HG02852 (cell line): ENCODE measurements at regions not wholly inside any gene's neighbourhood (a gene's known extent, or its start where the extent isn't known, plus 50 kb on each side); places are given as distances from the start of the nearest gene placed in this dataset.
"Not testable (repeated sequence)": the region's sequence is repeated elsewhere in the genome, so short reads cannot be mapped to it uniquely, and the experiment has no call there.

Source experiments
- ATAC-seq: cut with Tn5 transposase; IDR thresholded peaks from one replicate; pipeline ENCODE4 v1.9.1; 2021; ENCODE audit warnings: mild to moderate bottlenecking, moderate library complexity; ENCODE audit not compliant: unreplicated experiment

GRCh38 chrX:8027827-8028226, 100.6 kb upstream of the PNPLA4 start:
- no peak for ATAC-seq

DNA sequence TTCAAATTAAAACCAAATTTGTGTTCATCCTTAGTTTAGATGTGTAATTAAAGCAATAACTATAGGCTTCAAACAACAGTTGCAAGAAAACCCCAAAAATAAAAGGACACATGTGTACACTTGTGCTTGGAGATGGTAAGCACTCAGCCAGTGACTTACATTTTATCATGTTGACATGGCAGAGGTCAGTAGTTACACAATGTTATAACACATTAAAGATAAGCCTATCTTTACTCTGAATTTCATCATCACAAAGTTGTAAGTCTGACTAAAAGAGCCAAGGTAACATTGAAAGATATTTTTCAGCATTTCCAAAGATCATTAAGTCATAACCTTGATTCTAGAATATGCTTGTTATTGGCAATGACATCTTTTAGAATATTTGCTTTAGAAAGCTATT, 98.5 kb upstream of the PNPLA4 start:
- no peak for ATAC-seq

GRCh38 chrX:8018934-8019333, 91.7 kb upstream of the PNPLA4 start:
- no peak for ATAC-seq

- no peak for ATAC-seq
Measured at GRCh38 chrX:8010105-8010504, 82.9 kb upstream of the PNPLA4 start.

DNA sequence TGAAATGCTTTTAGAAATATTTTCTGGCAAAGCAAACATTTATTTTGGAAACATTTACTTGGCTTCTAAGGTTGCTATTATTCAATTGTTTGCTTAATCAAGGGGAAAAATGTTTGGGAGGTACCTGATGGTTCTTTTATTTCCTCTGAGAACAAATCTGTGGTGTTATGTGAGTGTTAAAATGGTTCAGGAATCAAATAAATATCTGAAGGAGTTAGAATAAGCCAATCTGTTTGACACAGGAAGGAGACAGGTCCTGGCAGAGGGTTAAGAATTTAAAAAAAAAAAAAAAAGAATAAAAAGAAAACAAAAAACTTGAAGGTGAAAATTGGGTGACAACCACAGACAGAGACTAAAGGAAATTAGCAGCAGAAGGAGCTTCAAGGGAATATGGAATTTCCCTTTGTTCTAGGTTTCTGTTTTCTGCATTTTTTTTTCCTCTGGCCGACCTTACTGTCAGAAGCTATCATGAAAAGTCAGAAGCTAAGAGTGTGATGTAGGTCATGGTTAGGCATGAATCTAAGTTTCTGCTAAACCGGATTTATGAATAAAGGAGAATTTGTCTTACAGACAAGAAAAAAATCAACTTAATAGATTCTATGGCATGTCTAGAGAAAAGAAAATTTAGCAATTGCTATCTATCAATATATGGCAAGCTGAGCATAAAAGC, 78.6 kb upstream of the PNPLA4 start:
- ATAC-seq: no peak

DNA sequence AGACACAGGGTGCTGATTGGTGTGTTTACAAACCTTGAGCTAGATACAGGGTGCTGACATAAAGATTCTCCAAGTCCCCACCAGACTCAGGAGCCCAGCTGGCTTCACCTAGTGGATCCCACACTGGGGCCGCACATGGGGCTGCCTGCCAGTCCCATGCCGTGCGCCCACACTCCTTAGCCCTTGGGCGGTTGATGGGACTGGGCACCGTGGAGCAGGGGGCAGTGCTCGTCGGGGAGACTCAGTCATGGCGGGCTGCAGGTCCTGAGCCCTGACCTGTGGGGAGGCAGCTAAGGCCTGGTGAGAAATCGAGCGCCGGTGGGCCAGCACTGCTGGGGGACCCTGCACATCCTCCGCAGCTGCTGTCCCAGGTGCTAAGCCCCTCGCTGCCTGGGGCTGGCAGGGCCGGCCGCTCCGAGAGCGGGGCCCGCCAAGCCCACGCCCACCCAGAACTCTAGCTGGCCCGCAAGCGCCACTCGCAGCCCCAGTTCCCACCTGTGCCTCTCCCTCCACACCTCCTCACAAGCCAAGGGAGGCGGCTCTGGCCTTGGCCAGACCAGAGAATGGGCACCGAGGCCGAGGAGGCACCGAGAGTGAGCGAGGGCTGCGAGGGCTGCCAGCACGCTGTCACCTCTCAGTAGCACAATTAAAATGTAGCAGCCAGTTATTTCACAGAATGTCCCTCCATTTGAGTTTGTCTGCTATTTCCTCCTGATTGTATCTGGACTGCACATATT, 76.1 kb upstream of the PNPLA4 start:
- ATAC-seq: no peak

DNA sequence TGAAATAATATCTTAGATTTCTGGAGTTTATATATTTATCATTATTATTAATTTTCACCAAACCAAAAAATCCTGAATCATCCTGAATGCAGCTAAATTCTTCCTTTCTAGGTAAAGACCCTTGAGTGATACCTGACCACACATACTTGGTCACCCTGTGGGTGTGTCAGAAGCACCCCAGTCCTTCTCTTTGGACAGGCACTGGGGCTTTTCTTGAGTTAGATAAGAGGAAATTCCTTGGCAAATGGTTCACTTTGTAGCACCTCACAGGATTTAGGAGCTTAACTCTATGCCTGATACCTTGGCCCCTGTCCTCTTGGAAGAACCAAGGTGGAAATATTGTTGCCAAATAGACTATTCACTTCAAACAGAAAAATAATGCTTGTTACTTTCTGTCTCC, 69.6 kb upstream of the PNPLA4 start:
- no peak for ATAC-seq

DNA sequence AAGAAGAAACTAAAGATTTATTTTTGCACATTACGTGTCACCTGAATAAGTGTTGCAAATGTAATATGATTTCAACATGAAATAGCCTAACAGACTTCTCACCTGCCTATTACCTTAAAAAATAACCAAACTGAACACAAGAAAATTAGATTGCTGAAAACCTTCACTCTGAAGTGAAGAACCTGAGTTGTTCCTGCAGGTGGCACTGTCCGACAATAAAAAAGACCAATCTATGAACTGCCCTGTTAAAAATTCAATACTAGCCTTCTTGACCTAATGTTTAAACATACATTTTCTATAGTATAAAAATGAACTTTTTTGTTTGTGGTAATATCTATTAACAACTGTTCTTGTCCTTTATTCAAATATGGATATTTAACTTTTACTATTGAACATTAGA, 69.2 kb upstream of the PNPLA4 start:
- peak; percentile 69 for ATAC-seq

DNA sequence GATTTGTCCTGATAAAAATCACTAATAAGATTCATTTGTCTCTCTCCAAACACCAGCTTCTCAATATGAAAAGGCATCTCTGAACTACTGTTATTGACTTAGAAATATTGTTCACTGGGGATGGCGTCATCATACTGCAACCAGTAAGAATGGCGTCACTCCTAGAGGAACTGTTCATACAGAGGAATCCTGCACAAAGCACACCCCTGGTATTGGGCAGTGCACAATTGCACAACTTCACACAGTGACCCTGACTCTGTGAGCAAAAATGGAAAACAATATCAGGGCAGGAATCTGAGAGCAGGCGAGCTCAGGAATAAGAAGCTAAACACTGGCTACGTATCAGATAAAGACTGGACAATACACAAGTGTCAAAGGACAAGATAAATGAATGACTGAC, 66.7 kb upstream of the PNPLA4 start:
- no peak for ATAC-seq

- not testable (repeated sequence) for ATAC-seq
Measured at GRCh38 chrX:7988013-7988759, 61.0 kb upstream of the PNPLA4 start.

DNA sequence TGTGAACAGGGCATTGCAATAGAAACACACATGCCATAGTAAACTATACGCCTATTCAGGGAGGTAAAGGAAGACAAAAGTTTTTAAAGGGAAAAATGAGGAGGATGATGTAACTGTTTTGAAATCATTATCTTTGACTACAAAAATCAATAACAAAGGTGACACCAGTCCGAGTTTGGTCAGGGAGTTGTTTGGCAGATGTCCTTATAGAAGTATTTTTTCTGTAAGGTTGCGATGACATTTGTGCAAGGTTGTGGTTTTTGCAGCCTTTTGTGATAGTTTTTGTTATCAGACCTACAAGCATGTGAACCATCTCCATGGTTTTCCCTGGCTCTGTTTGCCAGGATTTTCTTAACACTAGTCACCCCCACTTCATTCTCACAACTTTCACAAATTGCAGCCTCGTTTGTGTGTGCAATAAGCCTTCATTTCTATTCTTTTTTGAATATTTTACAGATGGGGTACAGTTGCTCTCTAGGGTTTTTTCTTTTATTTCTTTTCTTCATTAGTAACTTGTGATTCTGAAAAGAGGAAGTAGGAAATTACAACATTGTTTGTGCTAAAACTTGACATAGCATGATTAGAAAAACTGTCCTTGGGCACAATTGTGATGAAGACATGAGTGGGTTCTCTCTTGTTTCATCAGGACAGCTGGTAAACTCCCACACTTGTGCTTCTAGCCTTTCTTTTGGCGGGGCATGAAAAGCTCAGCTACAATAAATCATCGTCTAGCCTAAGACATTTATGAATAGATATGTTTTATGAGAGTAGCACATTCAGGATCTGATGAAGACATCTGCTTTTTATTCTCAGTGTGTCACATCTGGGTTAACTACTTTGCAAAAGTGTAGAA, 60.2 kb upstream of the PNPLA4 start:
- ATAC-seq: peak; percentile 71

- not testable (repeated sequence) for ATAC-seq
Measured at GRCh38 chrX:7986738-7987137, 59.5 kb upstream of the PNPLA4 start.

DNA sequence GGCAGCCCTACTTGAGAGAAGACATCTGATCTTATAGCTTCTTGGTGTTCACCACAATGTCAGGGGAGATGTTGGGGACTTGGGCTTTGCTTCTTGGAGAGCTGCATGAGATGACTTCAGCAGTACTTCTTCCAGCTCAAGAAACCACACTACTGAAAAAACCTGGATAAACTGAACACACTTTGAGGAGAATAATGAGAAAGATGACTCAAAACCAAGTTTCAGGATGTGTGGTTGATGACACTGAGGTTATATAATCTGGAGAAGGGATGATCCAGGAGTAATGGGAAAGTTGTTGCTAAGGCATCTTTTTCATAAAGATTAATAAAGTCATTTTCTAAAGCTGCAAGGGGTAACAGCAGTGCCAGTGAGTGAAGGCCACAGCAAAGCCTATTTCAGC, 58.4 kb upstream of the PNPLA4 start:
- no peak for ATAC-seq

- no peak for ATAC-seq
Measured at GRCh38 chrX:7983581-7983980, 56.4 kb upstream of the PNPLA4 start.
